ENCODE measurements at regions not wholly inside any gene's neighbourhood (a gene's known extent, or its start where the extent isn't known, plus 50 kb on each side); places are given as distances from the start of the nearest gene placed in this dataset.

GRCh38 chr2:113822087-113822815 is 65.8 kb upstream of the SLC35F5 start (continued):
- TF ChIP-seq SMARCA4 (IDR thresholded peaks at IDR 0.05) (peak; percentile 56; the same call in 1 of the 2 replicates), ZNF766 (CRISPR knock-in tag; conservative IDR thresholded peaks at IDR 0.05) (no peak), CHD1 (IDR thresholded peaks at IDR 0.05; ENCODE audit: low read length) (no peak), UBTF (IDR thresholded peaks at IDR 0.05; ENCODE audit: borderline replicate concordance in 1 of 2, low read depth in 2 of 2, low read length in 2 of 2) (no peak), CBFA2T3 (IDR thresholded peaks at IDR 0.05) (peak; percentile 88), STAT5A (IDR thresholded peaks at IDR 0.05; ENCODE audit: borderline replicate concordance, low read length) (peak; percentile 46; the same call in 1 of the 2 replicates), ZNF780A (CRISPR knock-in tag; IDR thresholded peaks at IDR 0.05) (no peak), CTBP1 (IDR thresholded peaks at IDR 0.05; ENCODE audit: borderline replicate concordance) (0 out of 2 replicates have a peak, but pooled peaks have one; percentile 23), HEY1 (CRISPR knock-in tag; IDR thresholded peaks at IDR 0.05; ENCODE audit: borderline replicate concordance) (no peak), ZNF518B (CRISPR knock-in tag; IDR thresholded peaks at IDR 0.05) (no peak), BCLAF1 (IDR thresholded peaks at IDR 0.05; ENCODE audit: borderline replicate concordance in 1 of 2, control insufficient read depth in 1 of 2, low read depth in 2 of 2, low read length in 1 of 2) (no peak), TFE3 (CRISPR knock-in tag; IDR thresholded peaks at IDR 0.05) (no peak), ZNF57 (CRISPR knock-in tag; IDR thresholded peaks at IDR 0.05) (no peak), KDM5B (IDR thresholded peaks at IDR 0.05; ENCODE audit: insufficient replicate concordance, low read depth, low read length) (no peak), HDAC2 (IDR thresholded peaks at IDR 0.05) (no peak), CBFB (CRISPR knock-in tag; IDR thresholded peaks at IDR 0.05) (no peak), RBM22 (IDR thresholded peaks at IDR 0.05; ENCODE audit: low read depth, low read length, poor library complexity, severe bottlenecking) (no peak), ZKSCAN3 (CRISPR knock-in tag; IDR thresholded peaks at IDR 0.05) (no peak)
